Hematopoietic multipotent progenitor cell treated with erythropoietin and hydrocortisone succinate and interleukin-3 and kit ligand, for 4 days (in vitro differentiated cells): ENCODE measurements at regions not wholly inside any gene's neighbourhood (a gene's known extent, or its start where the extent isn't known, plus 50 kb on each side); places are given as distances from the start of the nearest gene placed in this dataset.

Source experiments
- DNase-seq: peaks from one replicate; pipeline ENCODE4 v3.0.0-alpha.2; 2015

DNA sequence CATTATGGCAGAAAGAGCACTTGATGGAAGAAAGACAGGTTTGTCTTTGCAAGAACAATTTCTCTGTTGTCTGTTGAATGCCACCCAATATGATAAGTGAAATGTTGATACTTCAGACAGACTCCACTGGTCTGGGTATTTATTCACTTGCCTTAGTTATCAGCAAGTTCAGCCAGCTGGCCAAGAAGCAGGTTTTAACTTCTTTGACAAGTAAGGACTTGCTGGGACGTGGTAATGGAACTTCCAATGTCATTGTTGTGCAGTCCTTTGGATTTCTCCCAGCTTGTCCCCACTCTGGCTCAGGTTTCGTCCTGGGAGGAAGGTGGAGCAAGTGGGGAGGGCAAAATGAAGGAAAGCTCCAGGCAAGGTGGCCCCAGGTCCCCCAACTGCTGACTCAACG, 497.4 kb downstream of the RPS24 start:
- no peak for DNase-seq

- DNase-seq: peak; percentile 7
Measured at GRCh38 chr10:78532480-78533042, 498.9 kb downstream of the RPS24 start.

DNA sequence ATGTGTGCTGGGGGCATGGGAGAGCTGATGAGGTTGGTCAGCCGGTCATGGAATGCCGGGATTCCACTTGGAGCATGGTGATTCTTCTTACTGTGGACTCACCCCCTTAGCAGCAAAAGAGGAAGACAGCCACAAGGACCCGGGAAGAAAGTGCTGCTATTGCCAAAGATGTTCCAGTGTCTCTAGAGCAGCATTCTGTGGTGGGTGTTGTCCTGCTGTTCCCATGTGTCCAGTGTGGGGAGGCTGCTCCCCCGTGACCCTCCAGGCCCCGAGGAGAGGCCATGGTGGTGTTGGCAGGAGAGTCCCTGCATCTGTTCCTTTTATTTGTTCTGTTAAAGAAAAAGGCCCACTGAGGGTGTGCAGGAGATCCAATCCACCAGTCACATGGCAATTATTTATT, 499.4 kb downstream of the RPS24 start:
- DNase-seq: no peak

DNA sequence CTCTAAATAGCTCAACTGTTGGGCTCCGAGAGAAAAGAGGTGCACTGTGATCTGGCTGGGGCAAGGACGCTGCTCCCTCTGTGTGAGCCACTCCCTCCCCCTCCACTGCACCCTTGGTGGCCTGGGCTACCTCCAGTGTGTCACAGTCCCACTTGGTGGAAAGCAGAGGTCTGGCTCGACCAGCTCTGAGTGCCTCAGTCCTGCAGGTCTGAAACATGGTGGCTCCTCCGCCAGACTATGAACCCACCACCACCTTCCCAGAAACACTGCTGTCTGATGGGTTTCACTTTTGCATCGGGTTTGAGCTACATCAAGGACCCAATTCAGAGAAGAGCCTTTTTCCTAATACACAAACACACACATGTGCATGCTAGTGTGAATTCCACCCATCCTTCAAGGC, 500.1 kb downstream of the RPS24 start:
- DNase-seq: no peak

GRCh38 chr10:78535716-78536218, 502.1 kb downstream of the RPS24 start:
- DNase-seq: no peak

DNA sequence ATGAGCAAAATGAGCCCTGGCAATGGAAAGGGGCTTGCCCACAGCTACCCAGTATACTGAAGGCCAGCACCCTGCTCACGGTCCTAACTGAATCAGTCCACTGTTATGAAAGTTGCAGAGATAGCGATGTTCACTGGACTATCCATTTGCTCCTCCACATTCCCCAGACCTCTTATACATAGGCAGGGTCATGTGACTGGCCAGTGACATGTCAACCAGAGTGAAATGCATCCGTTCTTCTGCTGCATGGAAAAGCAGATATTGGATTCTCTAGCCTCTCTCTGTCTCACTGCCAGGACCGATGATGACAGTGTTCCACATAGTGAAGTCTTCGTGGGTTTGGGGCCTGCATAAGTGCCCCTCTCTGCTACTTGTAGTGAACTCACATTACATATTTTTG, 503.4 kb downstream of the RPS24 start:
- DNase-seq: no peak

- no peak for DNase-seq
Measured at GRCh38 chr10:78539247-78539766, 505.6 kb downstream of the RPS24 start.

DNA sequence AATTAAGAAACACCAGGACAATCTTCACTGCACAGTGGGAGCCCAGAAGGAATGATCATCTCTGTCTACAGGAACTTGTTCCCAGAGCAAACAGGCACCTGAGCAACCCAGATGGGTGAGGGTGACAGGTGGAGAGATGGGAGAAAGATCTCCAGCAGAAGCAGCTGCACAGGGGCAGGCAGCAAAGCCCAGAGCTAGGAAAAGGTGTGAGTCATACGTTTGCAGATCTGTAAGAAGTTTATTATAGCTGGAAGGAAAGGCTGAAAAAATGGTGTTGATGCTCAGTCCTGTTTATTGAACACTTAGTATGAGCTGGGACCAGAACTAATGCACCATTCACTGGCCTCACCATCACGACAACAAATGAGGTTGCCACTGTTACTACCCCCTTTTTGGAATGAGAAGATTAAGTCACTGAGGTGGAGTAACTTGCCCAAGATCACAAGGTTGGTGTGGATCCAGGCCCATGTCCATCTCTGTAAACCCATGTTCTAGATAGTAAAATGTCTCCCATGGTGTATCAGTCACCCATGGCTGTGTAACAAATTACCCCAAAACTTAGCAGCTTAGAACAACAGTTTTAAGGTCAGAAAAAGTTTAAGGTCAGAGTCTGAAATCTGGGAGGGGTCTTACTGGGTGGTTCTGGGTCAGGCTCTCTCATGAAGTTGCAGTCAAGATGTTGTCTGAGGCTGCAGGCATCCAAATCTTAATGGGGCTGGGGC, 506.9 kb downstream of the RPS24 start:
- no peak for DNase-seq

- DNase-seq: peak; percentile 10
Measured at GRCh38 chr10:78541481-78542140, 507.9 kb downstream of the RPS24 start.

- no peak for DNase-seq
Measured at GRCh38 chr10:78542141-78542489, 508.5 kb downstream of the RPS24 start.

GRCh38 chr10:78542521-78542920, 508.9 kb downstream of the RPS24 start:
- DNase-seq: no peak

DNA sequence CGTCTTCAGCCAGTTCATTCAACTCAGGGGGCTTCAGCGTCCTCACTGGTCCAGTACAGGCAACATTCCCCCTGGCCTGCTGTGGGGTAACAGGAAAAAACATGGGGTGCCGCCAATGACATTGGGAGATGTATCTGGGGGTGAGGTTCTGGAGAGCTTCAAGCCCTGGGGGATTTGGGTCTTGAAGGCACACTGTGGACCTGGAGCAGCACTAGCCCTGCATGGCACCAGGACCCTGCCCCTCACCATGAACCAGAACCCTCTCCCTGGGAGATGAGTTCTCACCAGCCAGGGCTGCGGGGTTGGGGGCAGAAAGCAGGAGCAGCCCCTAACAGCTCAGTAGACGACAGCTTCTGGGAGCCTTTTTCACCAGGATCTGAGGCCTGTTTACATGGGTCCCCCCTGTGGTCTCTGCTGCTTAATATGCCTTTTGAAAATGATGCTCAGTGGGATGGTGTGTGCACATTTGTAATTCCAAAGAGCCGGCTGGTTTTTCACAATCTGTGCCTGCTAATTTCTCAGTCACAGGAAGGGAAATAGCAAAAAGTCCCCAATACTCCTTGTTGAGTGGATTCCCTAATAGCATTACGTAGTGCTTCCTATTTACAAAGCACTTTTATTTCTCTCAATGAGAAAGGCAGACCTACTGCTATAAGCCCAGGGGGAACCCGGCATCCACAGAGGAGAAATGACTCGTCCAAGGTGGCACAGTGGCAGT, 509.5 kb downstream of the RPS24 start:
- DNase-seq: no peak

DNA sequence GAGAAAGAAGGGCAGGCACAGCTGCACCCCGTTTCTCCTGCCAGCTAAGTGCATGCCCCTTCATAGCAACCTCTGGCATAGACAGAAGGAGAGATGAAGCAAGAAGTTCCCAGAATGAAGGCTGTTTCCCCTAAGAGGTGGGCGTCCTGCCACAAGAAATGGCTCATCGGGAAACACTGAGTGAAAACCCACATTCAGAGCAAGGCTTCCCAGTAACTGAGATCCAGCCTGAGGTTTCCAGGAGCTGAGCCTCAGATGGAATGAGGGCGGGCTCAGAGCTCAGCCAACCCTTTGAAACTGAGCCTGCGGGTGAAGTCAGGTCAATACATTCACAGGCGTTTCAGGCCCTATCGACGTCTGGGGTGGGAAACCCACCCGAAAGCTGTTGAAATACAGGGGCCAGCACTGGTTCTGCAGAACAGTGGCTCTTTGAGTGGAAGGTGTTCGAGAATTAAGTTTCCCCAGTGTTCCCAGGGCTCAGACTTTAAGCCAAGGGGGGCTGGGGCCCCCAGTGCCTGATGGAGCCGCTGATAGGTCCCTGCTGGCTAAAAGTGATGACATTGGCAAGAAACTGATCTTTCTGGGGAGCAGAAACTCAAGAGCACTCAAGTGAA, 510.2 kb downstream of the RPS24 start:
- no peak for DNase-seq

- DNase-seq: no peak
Measured at GRCh38 chr10:78544423-78545090, 510.9 kb downstream of the RPS24 start.

- DNase-seq: peak; percentile 45
Measured at GRCh38 chr10:78545756-78546155, 512.1 kb downstream of the RPS24 start.

- peak; percentile 9 for DNase-seq
Measured at GRCh38 chr10:78547397-78547796, 513.7 kb downstream of the RPS24 start.

DNA sequence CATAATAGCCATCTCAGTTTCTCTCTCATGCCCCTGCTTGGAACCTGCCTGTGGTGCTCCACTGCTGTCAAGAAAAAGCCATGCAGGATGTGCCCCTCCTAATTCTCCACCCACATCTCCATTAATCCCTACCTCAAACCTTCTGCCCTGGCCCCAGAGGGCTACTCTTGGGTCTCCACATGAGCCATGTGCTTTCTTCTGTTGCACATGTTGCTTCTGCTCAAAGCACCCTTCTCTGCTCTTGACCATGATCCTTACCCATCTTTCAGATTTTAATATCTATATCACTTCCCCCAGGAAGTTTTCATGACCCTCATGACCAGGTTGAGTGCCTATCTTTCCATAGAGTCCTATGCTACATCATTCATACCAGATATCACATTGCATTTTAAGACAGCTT, 514.2 kb downstream of the RPS24 start:
- no peak for DNase-seq

- no peak for DNase-seq
Measured at GRCh38 chr10:78548369-78548768, 514.7 kb downstream of the RPS24 start.

DNA sequence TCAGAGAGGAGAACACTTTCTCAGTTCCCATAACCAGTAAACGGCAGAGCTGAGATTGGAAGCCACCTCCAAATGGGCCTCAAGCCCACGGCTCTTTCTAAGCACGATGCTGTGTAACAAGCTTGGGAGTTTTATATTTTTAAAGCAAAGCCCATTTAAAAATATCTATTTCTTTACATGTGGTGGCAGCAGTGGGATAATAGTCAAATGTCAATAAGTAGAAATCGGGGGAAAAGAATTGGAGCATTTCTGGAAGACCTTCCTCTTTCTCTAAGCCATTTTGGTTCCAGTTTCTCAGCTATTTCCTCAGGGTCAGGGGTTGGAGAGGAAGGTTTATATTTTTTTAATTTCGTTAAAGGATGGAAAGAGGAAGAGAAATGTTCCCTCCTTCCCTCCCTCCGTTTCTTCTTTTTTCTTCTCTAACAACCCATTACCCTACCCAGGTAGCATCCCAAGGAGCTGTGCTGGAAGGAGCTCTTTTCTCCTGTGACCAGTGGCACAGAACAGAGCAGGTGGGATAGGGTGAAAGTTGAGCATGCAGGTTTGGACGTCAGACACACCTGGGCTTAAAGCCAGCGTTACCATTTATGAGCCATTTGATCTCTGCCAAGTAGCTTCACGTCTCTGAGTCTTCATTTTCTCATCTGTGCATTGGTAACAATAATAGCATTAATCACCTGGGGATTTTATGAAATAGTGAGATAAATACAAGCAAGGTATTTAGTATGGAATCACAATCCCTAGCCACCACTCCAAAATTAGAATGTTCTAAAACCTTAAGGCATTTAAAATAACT, 515.7 kb downstream of the RPS24 start:
- no peak for DNase-seq

DNA sequence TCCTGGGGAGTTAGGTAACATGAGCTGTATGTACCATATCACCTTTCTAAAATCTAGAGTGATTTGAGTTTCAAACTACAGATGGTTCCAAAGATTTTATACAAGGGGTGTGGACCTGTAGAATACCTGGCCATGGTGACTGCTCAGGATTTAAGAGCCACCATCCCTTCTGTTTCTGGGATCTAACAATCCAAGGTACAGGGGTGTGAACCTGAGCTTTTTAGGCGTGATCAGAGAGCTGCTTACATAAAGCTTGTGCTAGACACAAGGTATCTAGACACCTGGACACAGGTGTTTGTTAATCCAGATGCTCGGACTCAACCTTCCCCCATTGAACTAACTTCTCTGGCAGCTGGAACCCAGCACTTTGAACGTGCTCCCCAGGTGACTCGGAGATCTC, 516.4 kb downstream of the RPS24 start:
- DNase-seq: no peak

- no peak for DNase-seq
Measured at GRCh38 chr10:78550716-78551115, 517.1 kb downstream of the RPS24 start.
